B cell (primary cell): ENCODE measurements at regions not wholly inside any gene's neighbourhood (a gene's known extent, or its start where the extent isn't known, plus 50 kb on each side); places are given as distances from the start of the nearest gene placed in this dataset.

Source experiments
- ATAC-seq: fragments of 200-7000 bp; cut with Tn5 transposase; one replicate; pipeline ENCODE4 v1.10.0; 2021; ENCODE audit warnings: low read depth, mild to moderate bottlenecking, moderate number of reproducible peaks, moderate library complexity
- CTCF ChIA-PET: fragments of 350-600 bp; sonication (Branson Sonifier 250); formaldehyde crosslinking; loops from one replicate; lab custom pipeline; 2021; ENCODE audit warnings: antibody characterized with exemption, inconsistent platforms; lab: Charles Lee
- POLR2A ChIA-PET: fragments of 350-600 bp; sonication (Branson Sonifier 250); formaldehyde crosslinking; loops from one replicate; lab custom pipeline; 2021; ENCODE audit warnings: antibody characterized with exemption; lab: Charles Lee
- DNase-seq: peaks from one replicate; pipeline ENCODE4 v3.0.0; 2013
- H2AFZ ChIP-seq: 2 replicates; pipeline ENCODE4 v1.6.1; 2012; ENCODE audit warnings: mild to moderate bottlenecking, low read depth, low read length; ENCODE audit not compliant: insufficient read depth, poor library complexity, severe bottlenecking
- H3K27ac ChIP-seq, 2 donors: 1 replicate in 1 of 2; 2 replicates in 1 of 2; pipeline ENCODE4 v1.5.1; 2012 to 2013; ENCODE audit warnings: low read length in 2 of 2, mild to moderate bottlenecking in 2 of 2, moderate library complexity in 1 of 2
- H3K27me3 ChIP-seq, 4 experiments: fragments of 200-600 bp in 1 of 4; sonication (generic) in 1 of 4; replicated peaks in 1 of 4; 1 replicate in 2 of 4; 2 replicates in 2 of 4; pipeline versions ENCODE4 v1.6.1 to v1.7.0; 2013 to 2016; ENCODE audit warnings: low read length in 3 of 4, mild to moderate bottlenecking in 2 of 4, mixed read lengths in 1 of 4, moderate library complexity in 1 of 4; ENCODE audit not compliant: insufficient read depth in 4 of 4, control insufficient read depth in 3 of 4; ENCODE audit errors: control extremely low read depth in 1 of 4
- H3K36me3 ChIP-seq, 2 experiments: replicated peaks in 1 of 2; 1 replicate in 1 of 2; 2 replicates in 1 of 2; pipeline versions ENCODE4 v1.6.1 to v1.7.1; 2013; ENCODE audit warnings: low read length in 1 of 2; ENCODE audit not compliant: insufficient read depth in 2 of 2, control insufficient read depth in 1 of 2; ENCODE audit errors: control extremely low read depth in 1 of 2, extremely low read depth in 1 of 2
- H3K4me1 ChIP-seq, 2 donors: fragments of 200-600 bp in 1 of 2; sonication (generic) in 1 of 2; 1 replicate in 1 of 2; 2 replicates in 1 of 2; pipeline versions ENCODE4 v1.5.1 to v1.6.1; 2013 to 2017; ENCODE audit warnings: low read length in 2 of 2; ENCODE audit not compliant: control insufficient read depth in 2 of 2, insufficient read depth in 2 of 2
- H3K4me2 ChIP-seq: replicated peaks from 2 replicates; pipeline ENCODE3; 2012; ENCODE audit warnings: mild to moderate bottlenecking, low read depth, low read length; ENCODE audit not compliant: poor library complexity, severe bottlenecking
- H3K4me3 ChIP-seq, 5 experiments: fragments of 200-600 bp in 1 of 5; sonication (generic) in 1 of 5; 1 replicate in 3 of 5; 2 replicates in 2 of 5; pipeline versions ENCODE4 v1.5.1 to v1.7.0; 2011 to 2016; ENCODE audit warnings: low read length in 4 of 5, mild to moderate bottlenecking in 4 of 5, low read depth in 2 of 5, control low read depth in 1 of 5, moderate library complexity in 1 of 5; ENCODE audit not compliant: insufficient read depth in 1 of 5; ENCODE audit errors: control extremely low read depth in 1 of 5, extremely low read depth in 1 of 5
- H3K79me2 ChIP-seq: fragments of 200-600 bp; sonication (generic); one replicate; pipeline ENCODE4 v1.6.0; 2016; ENCODE audit warnings: low read length; ENCODE audit not compliant: control insufficient read depth, insufficient read depth
- H3K9ac ChIP-seq: fragments of 200-600 bp; sonication (generic); 2 replicates; pipeline ENCODE4 v1.6.1; 2017; ENCODE audit warnings: mild to moderate bottlenecking, low read length, moderate library complexity
- H3K9me3 ChIP-seq, 3 donors: one replicate each; pipeline versions ENCODE4 v1.6.1 to v1.7.1; 2013; ENCODE audit warnings: low read length in 2 of 3; ENCODE audit not compliant: control insufficient read depth in 2 of 3, insufficient read depth in 1 of 3; ENCODE audit errors: control extremely low read depth in 1 of 3
- H4K20me1 ChIP-seq: 2 replicates; pipeline ENCODE4 v1.6.0; 2012; ENCODE audit warnings: mild to moderate bottlenecking, low read length; ENCODE audit not compliant: insufficient read depth, control insufficient read depth, poor library complexity, severe bottlenecking
- H3K27ac Mint-ChIP-seq: one replicate; pipeline ENCODE4 v1.8.0; 2021; ENCODE audit warnings: mixed read lengths
- H3K27me3 Mint-ChIP-seq: one replicate; pipeline ENCODE4 v1.8.0; 2021; ENCODE audit warnings: mixed read lengths
- H3K4me1 Mint-ChIP-seq: one replicate; pipeline ENCODE4 v1.8.0; 2021; ENCODE audit warnings: mixed read lengths
- H3K4me3 Mint-ChIP-seq: one replicate; pipeline ENCODE4 v1.8.0; 2021; ENCODE audit warnings: mixed read lengths
- H3K9me3 Mint-ChIP-seq: one replicate; pipeline ENCODE4 v1.8.0; 2022; ENCODE audit warnings: mixed read lengths; ENCODE audit not compliant: insufficient read depth
- CTCF ChIP-seq: fragments of 200-600 bp; IDR thresholded peaks from one replicate; pipeline ENCODE4 v1.8.0; 2022; ENCODE audit warnings: antibody characterized with exemption, mild to moderate bottlenecking
- EZH2 ChIP-seq: IDR thresholded peaks from 2 replicates; pipeline ENCODE4 v1.6.1; 2012; ENCODE audit warnings: borderline replicate concordance, low read depth, mild to moderate bottlenecking, moderate library complexity, low read length; ENCODE audit not compliant: insufficient read depth, poor library complexity, severe bottlenecking
- WGBS: methylation state at CpG from one replicate; pipeline ENCODE4 v1.1.5; 2013; ENCODE audit warnings: missing lambda C conversion rate; ENCODE audit not compliant: insufficient coverage; 5-methylcytosine and 5-hydroxymethylcytosine counted together
- intact Hi-C: fragments of 100-400 bp; cut with micrococcal nuclease; formaldehyde crosslinking; loops from one replicate; pipeline ENCODE4 v1.10.0; 2022

GRCh38 chr19:28426110-28426729, 786.7 kb downstream of the UQCRFS1 start:
- Histone ChIP-seq H2AFZ (no peak overlapping the region), H3K9me3 (peaks cover 0 to 11% (median 0%) of the 10 kb centered on the region in 3 donors), H3K27me3 (no peaks in the 10 kb centered on the region), H3K4me1 (peaks cover 0 to 5% of the 10 kb centered on the region in 2 donors), H3K4me3 (no peak overlapping the region), H3K9ac (no peak overlapping the region), H3K4me2 (no peak overlapping the region), H3K79me2 (no peaks in the 10 kb centered on the region), H3K27ac (no peak overlapping the region), H3K36me3 (no peaks in the 10 kb centered on the region), H4K20me1 (no peaks in the 10 kb centered on the region)
- 68% methylated on average over 4 of the region's 7 CpGs for WGBS
- no peak overlapping the region for H3K4me3 Mint-ChIP-seq
- H3K9me3 Mint-ChIP-seq = peaks cover 5% of the 10 kb centered on the region
- CTCF ChIA-PET = no interaction called here
- no peak for ATAC-seq
- DNase-seq = no peak
- no peaks in the 10 kb centered on the region for H3K27me3 Mint-ChIP-seq
- TF ChIP-seq CTCF (no peak), EZH2 (no peak)
- intact Hi-C loops = no loop called here
- POLR2A ChIA-PET = no interaction called here
- H3K4me1 Mint-ChIP-seq = peaks cover 5% of the 10 kb centered on the region
- no peak overlapping the region for H3K27ac Mint-ChIP-seq

- Histone ChIP-seq H3K79me2 (no peaks in the 10 kb centered on the region), H3K4me2 (no peak overlapping the region), H3K9me3 (peaks cover 0 to 16% (median 0%) of the 10 kb centered on the region in 3 donors), H3K4me3 (no peak overlapping the region), H2AFZ (no peak overlapping the region), H3K36me3 (no peaks in the 10 kb centered on the region), H3K27ac (no peak overlapping the region), H3K4me1 (peaks cover 0 to 5% of the 10 kb centered on the region in 2 donors), H3K27me3 (no peaks in the 10 kb centered on the region), H4K20me1 (no peaks in the 10 kb centered on the region), H3K9ac (no peak overlapping the region)
- 43% methylated on average over 5 of the region's 13 CpGs for WGBS
- Mint-ChIP-seq H3K27ac (no peak overlapping the region), H3K27me3 (no peaks in the 10 kb centered on the region), H3K4me1 (peaks cover 5% of the 10 kb centered on the region), H3K9me3 (peaks cover 5% of the 10 kb centered on the region), H3K4me3 (no peak overlapping the region)
- TF ChIP-seq CTCF = no peak
- no peak for TF ChIP-seq EZH2
- CTCF ChIA-PET = no interaction called here
- intact Hi-C loops = no loop called here
- DNase-seq = no peak
- POLR2A ChIA-PET = no interaction called here
- ATAC-seq = no peak
Measured at GRCh38 chr19:28425046-28425931, 787.7 kb downstream of the UQCRFS1 start.
